ENCODE measurements at regions not wholly inside any gene's neighbourhood (a gene's known extent, or its start where the extent isn't known, plus 50 kb on each side); places are given as distances from the start of the nearest gene placed in this dataset.

DNA sequence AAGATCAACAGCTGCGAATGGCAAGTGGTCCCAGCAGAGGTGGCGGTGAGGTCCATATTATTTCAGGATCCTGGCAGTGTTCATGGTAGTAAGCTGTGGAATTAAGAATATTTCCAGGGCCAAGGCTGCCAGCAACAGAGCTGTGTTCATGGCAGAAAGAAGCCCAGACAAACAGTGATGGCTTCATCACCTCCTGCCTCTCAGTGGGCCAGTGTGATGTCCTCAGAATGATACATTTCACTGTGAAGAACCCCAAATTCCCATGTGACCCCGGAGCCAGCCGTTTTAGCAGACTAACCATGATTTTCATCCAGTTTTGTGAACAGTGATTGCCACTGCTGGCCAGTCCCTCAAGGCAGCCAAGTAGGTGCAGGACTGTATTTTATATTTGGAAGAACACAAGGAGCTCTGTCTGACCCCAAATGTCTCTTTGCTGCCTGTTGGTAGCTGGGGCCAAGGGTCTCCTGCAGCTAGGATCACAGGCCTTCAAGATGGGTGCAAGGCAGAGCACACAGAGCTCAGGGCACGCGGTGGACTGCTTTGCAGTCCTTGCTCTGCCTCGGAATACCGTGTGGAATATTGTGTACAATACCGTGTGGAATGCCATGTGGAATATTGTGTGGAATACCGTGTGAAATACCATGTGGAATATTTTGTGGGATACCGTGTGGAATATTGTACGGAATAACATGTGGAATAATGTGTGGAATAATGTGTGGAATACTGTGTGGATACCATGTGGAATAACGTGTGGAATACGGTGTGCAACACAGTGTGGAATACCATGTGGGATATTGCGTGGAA is 132.3 kb upstream of the CHST15 start:
- Histone ChIP-seq H3K9me3 (no peaks in the 10 kb centered on the region), H3K27ac (no peak overlapping the region), H3K4me1 (peaks cover 0 to 16% (median 4%) of the 10 kb centered on the region in 4 donors), H3K36me3 (no peaks in the 10 kb centered on the region), H3K27me3 (no peaks in the 10 kb centered on the region), H3K4me3 (no peak overlapping the region)
- TF ChIP-seq POLR2A (IDR thresholded peaks at IDR 0.05) (no peak), EP300 (IDR thresholded peaks at IDR 0.05) (no peak)
- TF ChIP-seq, protein P1, sequence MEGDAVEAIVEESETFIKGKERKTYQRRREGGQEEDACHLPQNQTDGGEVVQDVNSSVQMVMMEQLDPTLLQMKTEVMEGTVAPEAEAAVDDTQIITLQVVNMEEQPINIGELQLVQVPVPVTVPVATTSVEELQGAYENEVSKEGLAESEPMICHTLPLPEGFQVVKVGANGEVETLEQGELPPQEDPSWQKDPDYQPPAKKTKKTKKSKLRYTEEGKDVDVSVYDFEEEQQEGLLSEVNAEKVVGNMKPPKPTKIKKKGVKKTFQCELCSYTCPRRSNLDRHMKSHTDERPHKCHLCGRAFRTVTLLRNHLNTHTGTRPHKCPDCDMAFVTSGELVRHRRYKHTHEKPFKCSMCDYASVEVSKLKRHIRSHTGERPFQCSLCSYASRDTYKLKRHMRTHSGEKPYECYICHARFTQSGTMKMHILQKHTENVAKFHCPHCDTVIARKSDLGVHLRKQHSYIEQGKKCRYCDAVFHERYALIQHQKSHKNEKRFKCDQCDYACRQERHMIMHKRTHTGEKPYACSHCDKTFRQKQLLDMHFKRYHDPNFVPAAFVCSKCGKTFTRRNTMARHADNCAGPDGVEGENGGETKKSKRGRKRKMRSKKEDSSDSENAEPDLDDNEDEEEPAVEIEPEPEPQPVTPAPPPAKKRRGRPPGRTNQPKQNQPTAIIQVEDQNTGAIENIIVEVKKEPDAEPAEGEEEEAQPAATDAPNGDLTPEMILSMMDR (IDR thresholded peaks at IDR 0.05) = no peak
- DNase-seq (ENCODE audit: low spot score in 2 of 2) = no peak
- WGBS, 2 donors = 92 to 94% methylated on average over 15 of the region's 15 CpGs

DNA sequence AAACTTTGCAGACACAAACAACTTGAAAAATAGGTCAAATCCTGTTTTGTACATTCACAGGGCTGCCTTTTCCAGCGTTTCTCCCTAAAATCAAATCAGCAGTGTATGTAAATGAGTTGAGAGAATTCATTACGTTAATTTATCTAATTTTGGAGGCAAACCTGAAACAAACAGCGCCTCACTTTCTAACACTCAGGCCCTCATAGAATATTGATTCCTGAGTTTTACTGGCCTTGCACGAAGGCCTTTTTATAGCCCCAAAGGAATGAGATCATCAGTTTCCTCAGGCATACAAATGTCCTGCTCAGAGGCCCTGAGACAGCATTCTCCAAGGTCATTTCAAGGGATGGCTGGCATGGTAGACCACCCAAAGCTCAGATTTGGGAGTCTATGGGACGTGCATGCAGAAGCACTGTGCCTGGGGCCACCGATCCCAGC is 131.7 kb upstream of the CHST15 start:
- H3K9me3 ChIP-seq = no peaks in the 10 kb centered on the region
- no peak for DNase-seq (ENCODE audit: low spot score in 2 of 2)
- peaks cover 0 to 22% (median 5%) of the 10 kb centered on the region in 4 donors for H3K4me1 ChIP-seq
- no peaks in the 10 kb centered on the region for H3K36me3 ChIP-seq
- no peak overlapping the region for H3K27ac ChIP-seq
- TF ChIP-seq, protein P1 (IDR thresholded peaks at IDR 0.05) = no peak
- no peak for TF ChIP-seq POLR2A (IDR thresholded peaks at IDR 0.05)
- no peak for TF ChIP-seq EP300 (IDR thresholded peaks at IDR 0.05)
- WGBS, 2 donors = 63 to 80% methylated on average over 6 of the region's 6 CpGs
- H3K27me3 ChIP-seq = no peaks in the 10 kb centered on the region
- no peak overlapping the region for H3K4me3 ChIP-seq

DNA sequence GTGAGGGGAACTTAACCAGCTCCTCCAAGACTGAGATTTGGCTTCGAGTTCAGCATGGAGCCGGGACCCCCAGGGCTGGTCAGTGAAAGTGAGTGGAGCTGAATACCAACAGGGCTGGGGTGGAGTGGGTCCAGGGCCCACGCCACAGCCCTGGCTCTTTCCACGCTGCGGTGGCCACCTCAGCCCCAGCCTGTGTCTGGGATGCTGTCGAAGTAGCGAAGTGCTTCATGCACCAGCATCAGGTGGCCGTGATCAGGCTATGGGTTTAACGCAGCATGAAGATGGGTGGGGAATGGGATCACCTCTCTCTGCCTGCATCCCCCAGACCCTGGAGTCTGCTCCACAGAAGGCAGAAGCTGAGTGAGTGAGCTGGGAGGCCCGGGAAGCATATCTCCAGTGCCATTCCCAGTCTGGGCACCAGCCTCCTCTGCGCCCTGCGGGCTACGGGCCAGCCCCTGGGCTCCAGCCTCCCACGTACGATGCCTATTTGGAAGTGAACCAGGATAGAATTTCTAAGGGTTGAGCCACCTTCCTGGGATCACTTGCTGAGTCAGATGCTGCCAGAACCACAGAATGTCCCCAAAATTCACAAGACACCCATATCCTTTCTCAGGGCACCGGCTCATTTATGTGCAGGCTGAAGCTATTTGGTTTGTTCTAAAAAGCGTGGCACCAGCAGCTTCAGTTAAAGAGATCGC is 131.1 kb upstream of the CHST15 start:
- no peaks in the 10 kb centered on the region for H3K36me3 ChIP-seq
- no peak for DNase-seq (ENCODE audit: low spot score in 2 of 2)
- 84% methylated on average over 16 to 18 of the region's 18 CpGs for WGBS, 2 donors
- TF ChIP-seq, protein P1 (IDR thresholded peaks at IDR 0.05) = no peak
- no peak overlapping the region for H3K4me3 ChIP-seq
- no peaks in the 10 kb centered on the region for H3K9me3 ChIP-seq
- no peaks in the 10 kb centered on the region for H3K27me3 ChIP-seq
- H3K27ac ChIP-seq = no peak overlapping the region
- H3K4me1 ChIP-seq = peaks cover 0 to 22% (median 5%) of the 10 kb centered on the region in 4 donors

DNA sequence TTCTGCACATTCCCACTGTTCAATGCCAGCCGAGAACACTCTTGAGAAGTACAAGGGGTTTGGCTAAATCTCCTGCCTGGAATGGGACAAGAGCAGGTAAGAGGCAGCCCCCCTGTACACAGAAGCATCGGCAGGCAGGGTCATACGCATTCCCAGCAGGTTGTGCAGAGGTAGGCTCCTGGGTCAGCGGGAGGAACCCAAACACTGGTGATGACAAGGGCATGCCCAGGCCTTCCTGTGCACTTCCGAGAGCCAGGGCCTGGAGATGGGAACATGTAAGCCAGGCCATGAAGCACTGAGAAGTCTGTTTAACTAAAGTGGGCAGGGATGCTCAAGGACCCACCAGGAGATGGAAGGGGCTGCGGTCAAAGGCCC is 130.3 kb upstream of the CHST15 start:
- Histone ChIP-seq H3K27ac (no peak overlapping the region), H3K4me1 (peaks cover 0 to 22% (median 5%) of the 10 kb centered on the region in 4 donors), H3K4me3 (no peak overlapping the region), H3K36me3 (no peaks in the 10 kb centered on the region), H3K9me3 (no peaks in the 10 kb centered on the region), H3K27me3 (no peaks in the 10 kb centered on the region)
- 84 to 85% methylated on average over 6 of the region's 6 CpGs for WGBS, 2 donors
- TF ChIP-seq EP300 (IDR thresholded peaks at IDR 0.05) (no peak), POLR2A (IDR thresholded peaks at IDR 0.05) (no peak)
- TF ChIP-seq, protein P1 (IDR thresholded peaks at IDR 0.05) = no peak
- DNase-seq (ENCODE audit: low spot score in 2 of 2) = no peak
